Transverse colon (tissue), 4 donors: ENCODE measurements at regions not wholly inside any gene's neighbourhood (a gene's known extent, or its start where the extent isn't known, plus 50 kb on each side); places are given as distances from the start of the nearest gene placed in this dataset.

ENCODE experiments used
- DNase-seq: peaks from one replicate; pipeline ENCODE4 v3.0.0-alpha.2; 2019
- H3K27ac ChIP-seq, 4 donors: fragments of 200-600 bp; sonication (generic); 2 replicates each; pipeline ENCODE4 v1.5.1; 2016 to 2018; ENCODE audit warnings: inconsistent platforms in 4 of 4
- H3K27me3 ChIP-seq: fragments of 200-600 bp; sonication (generic); 2 replicates; pipeline ENCODE4 v1.5.1; 2017; ENCODE audit warnings: inconsistent platforms
- H3K36me3 ChIP-seq, 4 donors: fragments of 200-600 bp; sonication (generic); 2 replicates each; pipeline ENCODE4 v1.5.1; 2017 to 2019; ENCODE audit warnings: inconsistent platforms in 4 of 4
- H3K4me1 ChIP-seq, 4 donors: fragments of 200-600 bp; sonication (generic); 2 replicates each; pipeline ENCODE4 v1.5.1; 2017 to 2020; ENCODE audit warnings: inconsistent platforms in 4 of 4
- H3K4me3 ChIP-seq, 4 donors: fragments of 200-600 bp; sonication (generic); 1 replicate in 1 of 4; 2 replicates in 3 of 4; pipeline versions ENCODE4 v1.5.1 to v1.6.1; 2017 to 2019; ENCODE audit warnings: inconsistent platforms in 4 of 4
- H3K9me3 ChIP-seq, 2 donors: fragments of 200-600 bp; sonication (generic); 2 replicates each; pipeline ENCODE4 v1.5.1; 2017 to 2019; ENCODE audit warnings: inconsistent platforms in 2 of 2
- CTCF ChIP-seq, 5 experiments: fragments of 200-600 bp in 3 of 5; fragments of 450-650 bp in 2 of 5; sonication (generic) in 3 of 5; IDR thresholded peaks; 1 replicate in 2 of 5; 2 replicates in 3 of 5; pipeline ENCODE4 v1.5.1; 2016 to 2017; ENCODE audit warnings: antibody characterized with exemption in 5 of 5, inconsistent platforms in 3 of 5, mild to moderate bottlenecking in 2 of 5, moderate library complexity in 1 of 5
- EP300 ChIP-seq: sonication (generic); formaldehyde crosslinking; IDR thresholded peaks from one replicate; pipeline ENCODE4 v1.6.1; 2017; ENCODE audit warnings: antibody characterized with exemption, low read depth
- POLR2A ChIP-seq: fragments of 450-650 bp; IDR thresholded peaks from one replicate; pipeline ENCODE4 v1.6.1; 2016; ENCODE audit warnings: antibody characterized with exemption, mild to moderate bottlenecking, moderate library complexity
- POLR2AphosphoS5 ChIP-seq, 3 donors: sonication (generic); formaldehyde crosslinking; IDR thresholded peaks; one replicate each; pipeline ENCODE4 v1.6.1; 2016; ENCODE audit warnings: antibody characterized with exemption in 3 of 3
- WGBS, 2 donors: methylation state at CpG; one replicate each; pipeline ENCODE4 v1.1.5; 2018; ENCODE audit warnings: low coverage in 1 of 2; 5-methylcytosine and 5-hydroxymethylcytosine counted together
- in situ Hi-C, 4 donors: fragments of 200-750 bp; cut with MboI; loops; one replicate each; pipeline versions ENCODE4 v1.15.0 to v1.15.1; 2017; ENCODE audit warnings: low sequenced_read_pairs in 3 of 4, low pct_ligation_motif_present in 1 of 4, low pct_unique_long_range_greater_than_20kb in 1 of 4
- intact Hi-C: fragments of 100-400 bp; cut with DNase I; formaldehyde crosslinking; loops from one replicate; pipeline ENCODE4 v1.15.1; 2023; ENCODE audit warnings: low total_unique reads

GRCh38 chr1:164948101-164948500 lies 389.1 kb downstream of the PBX1 start:
- no peaks in the 10 kb centered on the region for H3K4me1 ChIP-seq

GRCh38 chr1:164937291-164937690 lies 378.3 kb downstream of the PBX1 start:
- Histone ChIP-seq H3K36me3 (no peaks in the 10 kb centered on the region), H3K27me3 (no peaks in the 10 kb centered on the region), H3K27ac (no peak overlapping the region), H3K4me1 (no peaks in the 10 kb centered on the region), H3K4me3 (no peak overlapping the region), H3K9me3 (no peaks in the 10 kb centered on the region)
- 25 to 52% methylated on average over 2 of the region's 2 CpGs for WGBS, 2 donors
- DNase-seq: no peak
- in situ Hi-C loops: no loop called here
- intact Hi-C loops: no loop called here
- no peak for TF ChIP-seq EP300
- no peak for TF ChIP-seq POLR2A
- no peak for TF ChIP-seq CTCF (IDR thresholded peaks at IDR 0.05)
- TF ChIP-seq POLR2AphosphoS5 (IDR thresholded peaks at IDR 0.05): no peak

More at GRCh38 chr1:164948101-164948500, 389.1 kb downstream of the PBX1 start:
- TF ChIP-seq EP300: no peak
- no peak for TF ChIP-seq POLR2AphosphoS5 (IDR thresholded peaks at IDR 0.05)
- no peak for TF ChIP-seq POLR2A
- TF ChIP-seq CTCF (IDR thresholded peaks at IDR 0.05): no peak
- intact Hi-C loops: no loop called here
- in situ Hi-C loops: no loop called here
- no peaks in the 10 kb centered on the region for H3K27me3 ChIP-seq
- WGBS, 2 donors: 91 to 92% methylated on average over 1 of the region's 1 CpG
- H3K4me3 ChIP-seq: no peak overlapping the region
- H3K27ac ChIP-seq: no peak overlapping the region
- H3K36me3 ChIP-seq: no peaks in the 10 kb centered on the region
- peaks cover 12 to 14% of the 10 kb centered on the region in 2 donors for H3K9me3 ChIP-seq
- DNase-seq: no peak

DNA sequence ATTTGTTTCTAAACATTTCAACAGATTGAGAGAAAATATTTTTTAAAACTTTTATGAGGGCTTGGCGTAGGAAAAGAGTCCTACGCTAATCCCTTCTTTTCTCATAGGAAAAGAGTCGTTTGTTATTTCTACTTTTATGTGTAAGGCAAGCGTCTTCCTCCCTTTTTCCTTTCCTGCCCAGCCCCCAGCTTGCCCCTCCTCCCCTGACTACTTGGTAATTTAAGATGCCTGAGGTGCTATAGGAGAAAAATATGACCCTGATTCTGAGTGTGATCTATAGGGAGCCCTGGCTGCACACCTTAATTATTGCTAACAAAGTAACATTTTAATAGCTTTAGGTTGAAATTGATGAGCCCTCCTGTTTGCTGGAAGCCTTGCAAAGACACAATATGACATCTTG lies 373.6 kb downstream of the PBX1 start:
- no peaks in the 10 kb centered on the region for H3K27me3 ChIP-seq
- intact Hi-C loops: no loop called here
- in situ Hi-C loops: no loop called here
- H3K4me1 ChIP-seq: no peaks in the 10 kb centered on the region
- no peaks in the 10 kb centered on the region for H3K9me3 ChIP-seq
- DNase-seq: no peak
- no peak overlapping the region for H3K4me3 ChIP-seq
- WGBS, 2 donors: 48 to 56% methylated on average over 3 to 4 of the region's 4 CpGs
- no peaks in the 10 kb centered on the region for H3K36me3 ChIP-seq
- TF ChIP-seq CTCF (IDR thresholded peaks at IDR 0.05) (no peak), POLR2A (no peak), POLR2AphosphoS5 (IDR thresholded peaks at IDR 0.05) (no peak), EP300 (no peak)
- H3K27ac ChIP-seq: peak overlapping the region in 1 of 4 donors; percentile 2

DNA sequence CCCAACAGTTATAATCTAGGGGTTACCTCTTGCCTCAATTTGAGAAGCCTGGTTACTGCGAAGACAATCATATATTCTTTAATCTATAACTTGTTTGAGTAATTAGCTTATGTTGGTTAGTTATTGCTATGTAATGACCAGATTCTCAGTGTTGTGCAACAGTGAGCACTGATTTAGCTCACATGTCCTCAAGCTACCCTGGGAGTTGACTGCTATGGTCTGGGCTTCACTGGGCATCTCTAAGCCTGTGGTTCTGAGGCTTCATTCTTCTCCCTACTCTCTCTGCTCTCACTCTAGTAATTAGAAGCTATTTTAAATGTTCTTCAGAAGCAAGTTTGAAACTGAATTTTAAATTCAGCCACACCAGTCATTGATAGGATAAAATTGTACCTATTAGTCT lies 371.8 kb downstream of the PBX1 start:
- in situ Hi-C loops (no loop called here), intact Hi-C loops (no loop called here)
- no peak for DNase-seq
- H3K27me3 ChIP-seq: no peaks in the 10 kb centered on the region
- no peaks in the 10 kb centered on the region for H3K9me3 ChIP-seq
- H3K4me3 ChIP-seq: no peak overlapping the region
- TF ChIP-seq CTCF (IDR thresholded peaks at IDR 0.05) (no peak), EP300 (no peak), POLR2A (no peak), POLR2AphosphoS5 (IDR thresholded peaks at IDR 0.05) (no peak)
- peak overlapping the region in 1 of 4 donors; percentile 30 for H3K27ac ChIP-seq
- no peaks in the 10 kb centered on the region for H3K36me3 ChIP-seq
- H3K4me1 ChIP-seq: no peaks in the 10 kb centered on the region
- 47 to 50% methylated on average over 1 of the region's 1 CpG for WGBS, 2 donors
